A673 (cell line): ENCODE measurements at regions not wholly inside any gene's neighbourhood (a gene's known extent, or its start where the extent isn't known, plus 50 kb on each side); places are given as distances from the start of the nearest gene placed in this dataset.

ENCODE experiments used
- EZH2 ChIP-seq: fragments of 200-600 bp; sonication (generic); IDR thresholded peaks from 2 replicates; pipeline ENCODE4 v1.6.1; 2017; ENCODE audit warnings: borderline replicate concordance, low read depth, mild to moderate bottlenecking, mixed read lengths, antibody characterized with exemption, low read length; ENCODE audit not compliant: poor library complexity, severe bottlenecking
- TF ChIP-seq, protein P1 (sequence below): fragments of 300-800, 200-600 bp; sonication (generic); conservative IDR thresholded peaks from 2 replicates; pipeline ENCODE4 v1.5.1; 2017; ENCODE audit warnings: low read depth, mild to moderate bottlenecking, antibody characterized with exemption, low read length, moderate library complexity, mixed read lengths

DNA sequence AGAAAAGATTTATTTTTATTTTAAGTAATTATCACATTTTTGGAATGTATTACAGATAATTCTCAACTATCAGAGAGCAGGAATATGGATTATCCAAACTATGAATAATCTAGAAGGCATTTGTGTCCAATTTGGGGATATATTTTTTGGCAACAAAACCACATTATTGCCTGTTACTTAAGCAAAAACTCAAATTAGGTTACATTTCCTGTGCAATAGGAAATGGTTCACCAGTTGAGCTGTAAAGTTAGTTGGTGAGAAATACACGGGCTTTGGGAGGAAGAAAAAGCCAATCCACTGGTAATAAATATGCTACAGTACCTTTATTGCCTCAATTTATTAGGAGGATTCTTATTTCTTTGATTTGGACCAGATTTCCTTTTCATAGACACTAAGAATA lies 1075.2 kb downstream of the PCDH9 start:
- TF ChIP-seq, protein P1, sequence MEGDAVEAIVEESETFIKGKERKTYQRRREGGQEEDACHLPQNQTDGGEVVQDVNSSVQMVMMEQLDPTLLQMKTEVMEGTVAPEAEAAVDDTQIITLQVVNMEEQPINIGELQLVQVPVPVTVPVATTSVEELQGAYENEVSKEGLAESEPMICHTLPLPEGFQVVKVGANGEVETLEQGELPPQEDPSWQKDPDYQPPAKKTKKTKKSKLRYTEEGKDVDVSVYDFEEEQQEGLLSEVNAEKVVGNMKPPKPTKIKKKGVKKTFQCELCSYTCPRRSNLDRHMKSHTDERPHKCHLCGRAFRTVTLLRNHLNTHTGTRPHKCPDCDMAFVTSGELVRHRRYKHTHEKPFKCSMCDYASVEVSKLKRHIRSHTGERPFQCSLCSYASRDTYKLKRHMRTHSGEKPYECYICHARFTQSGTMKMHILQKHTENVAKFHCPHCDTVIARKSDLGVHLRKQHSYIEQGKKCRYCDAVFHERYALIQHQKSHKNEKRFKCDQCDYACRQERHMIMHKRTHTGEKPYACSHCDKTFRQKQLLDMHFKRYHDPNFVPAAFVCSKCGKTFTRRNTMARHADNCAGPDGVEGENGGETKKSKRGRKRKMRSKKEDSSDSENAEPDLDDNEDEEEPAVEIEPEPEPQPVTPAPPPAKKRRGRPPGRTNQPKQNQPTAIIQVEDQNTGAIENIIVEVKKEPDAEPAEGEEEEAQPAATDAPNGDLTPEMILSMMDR = no peak
- no peak for TF ChIP-seq EZH2
